Cardiac muscle cell (in vitro differentiated cells and primary cell): ENCODE measurements at regions not wholly inside any gene's neighbourhood (a gene's known extent, or its start where the extent isn't known, plus 50 kb on each side); places are given as distances from the start of the nearest gene placed in this dataset.

Experiments used
- DNase-seq, 2 donors: peaks; one replicate each; pipeline versions ENCODE4 v3.0.0 to v3.0.0-alpha.2; 2010 to 2017; ENCODE audit warnings: low read depth in 1 of 2, low spot score in 1 of 2
- H3K27ac ChIP-seq: fragments of 200-600 bp; sonication (generic); 2 replicates; pipeline ENCODE4 v1.5.1; 2016
- H3K27me3 ChIP-seq: fragments of 200-600 bp; sonication (generic); 2 replicates; pipeline ENCODE4 v1.6.0; 2016; ENCODE audit warnings: control low read depth
- H3K36me3 ChIP-seq: fragments of 200-600 bp; sonication (generic); 2 replicates; pipeline ENCODE4 v1.5.1; 2016; ENCODE audit warnings: control low read depth
- H3K4me1 ChIP-seq: fragments of 200-600 bp; sonication (generic); 2 replicates; pipeline ENCODE4 v1.8.1; 2017; ENCODE audit warnings: low read depth, mild to moderate bottlenecking, mixed run types
- H3K4me3 ChIP-seq: fragments of 200-600 bp; sonication (generic); 2 replicates; pipeline ENCODE4 v1.5.1; 2016; ENCODE audit warnings: mild to moderate bottlenecking
- H3K9me3 ChIP-seq: fragments of 200-600 bp; sonication (generic); 2 replicates; pipeline ENCODE4 v1.5.1; 2017; ENCODE audit warnings: low read depth, mild to moderate bottlenecking, control low read depth
- TF ChIP-seq, protein P1 (sequence below): IDR thresholded peaks from 2 replicates; pipeline ENCODE4 v1.5.1; 2012; ENCODE audit warnings: low read depth, mild to moderate bottlenecking, low read length

GRCh38 chr3:159219231-159219630 lies 417.4 kb downstream of the MFSD1 start:
- DNase-seq: no peak
- H3K27ac ChIP-seq: no peak overlapping the region
- no peaks in the 10 kb centered on the region for H3K4me1 ChIP-seq
- H3K4me3 ChIP-seq: no peak overlapping the region
- TF ChIP-seq, protein P1, sequence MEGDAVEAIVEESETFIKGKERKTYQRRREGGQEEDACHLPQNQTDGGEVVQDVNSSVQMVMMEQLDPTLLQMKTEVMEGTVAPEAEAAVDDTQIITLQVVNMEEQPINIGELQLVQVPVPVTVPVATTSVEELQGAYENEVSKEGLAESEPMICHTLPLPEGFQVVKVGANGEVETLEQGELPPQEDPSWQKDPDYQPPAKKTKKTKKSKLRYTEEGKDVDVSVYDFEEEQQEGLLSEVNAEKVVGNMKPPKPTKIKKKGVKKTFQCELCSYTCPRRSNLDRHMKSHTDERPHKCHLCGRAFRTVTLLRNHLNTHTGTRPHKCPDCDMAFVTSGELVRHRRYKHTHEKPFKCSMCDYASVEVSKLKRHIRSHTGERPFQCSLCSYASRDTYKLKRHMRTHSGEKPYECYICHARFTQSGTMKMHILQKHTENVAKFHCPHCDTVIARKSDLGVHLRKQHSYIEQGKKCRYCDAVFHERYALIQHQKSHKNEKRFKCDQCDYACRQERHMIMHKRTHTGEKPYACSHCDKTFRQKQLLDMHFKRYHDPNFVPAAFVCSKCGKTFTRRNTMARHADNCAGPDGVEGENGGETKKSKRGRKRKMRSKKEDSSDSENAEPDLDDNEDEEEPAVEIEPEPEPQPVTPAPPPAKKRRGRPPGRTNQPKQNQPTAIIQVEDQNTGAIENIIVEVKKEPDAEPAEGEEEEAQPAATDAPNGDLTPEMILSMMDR: no peak
- H3K9me3 ChIP-seq: no peaks in the 10 kb centered on the region
- H3K27me3 ChIP-seq: no peaks in the 10 kb centered on the region
- H3K36me3 ChIP-seq: no peaks in the 10 kb centered on the region

GRCh38 chr3:159221335-159221734 lies 419.5 kb downstream of the MFSD1 start:
- Histone ChIP-seq H3K27ac (no peak overlapping the region), H3K9me3 (no peaks in the 10 kb centered on the region), H3K27me3 (no peaks in the 10 kb centered on the region), H3K4me1 (no peaks in the 10 kb centered on the region), H3K4me3 (no peak overlapping the region), H3K36me3 (no peaks in the 10 kb centered on the region)
- no peak for DNase-seq
- TF ChIP-seq, protein P1: no peak

GRCh38 chr3:159229116-159229680 lies 427.3 kb downstream of the MFSD1 start:
- H3K27me3 ChIP-seq: no peaks in the 10 kb centered on the region
- DNase-seq: no peak
- H3K27ac ChIP-seq: no peak overlapping the region
- H3K4me3 ChIP-seq: no peak overlapping the region
- TF ChIP-seq, protein P1: no peak
- H3K9me3 ChIP-seq: no peaks in the 10 kb centered on the region
- no peaks in the 10 kb centered on the region for H3K36me3 ChIP-seq
- no peaks in the 10 kb centered on the region for H3K4me1 ChIP-seq

DNA sequence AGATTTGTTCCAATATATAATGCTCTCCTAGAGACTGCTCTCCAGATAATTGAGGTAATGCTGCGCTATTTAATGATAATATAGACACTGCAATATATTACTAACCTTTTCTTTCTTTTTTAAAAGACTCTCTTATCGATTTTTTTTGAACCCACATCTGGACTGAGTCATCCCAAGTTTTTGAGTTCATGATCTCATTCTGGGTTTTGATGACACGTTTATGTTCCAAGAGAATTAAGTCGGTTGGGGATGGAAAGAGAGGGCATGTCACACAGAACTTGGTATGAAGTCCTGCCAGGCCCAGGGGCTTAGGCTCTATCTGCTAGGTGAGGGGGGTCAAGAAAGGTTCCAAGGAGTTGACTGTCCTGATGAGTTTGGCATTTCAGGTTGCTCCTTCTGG lies 431.1 kb downstream of the MFSD1 start:
- no peak overlapping the region for H3K27ac ChIP-seq
- no peak overlapping the region for H3K4me3 ChIP-seq
- H3K4me1 ChIP-seq: no peaks in the 10 kb centered on the region
- H3K9me3 ChIP-seq: no peaks in the 10 kb centered on the region
- no peaks in the 10 kb centered on the region for H3K36me3 ChIP-seq
- no peaks in the 10 kb centered on the region for H3K27me3 ChIP-seq
- no peak for DNase-seq
- TF ChIP-seq, protein P1: no peak

- H3K27ac ChIP-seq: no peak overlapping the region
- no peaks in the 10 kb centered on the region for H3K27me3 ChIP-seq
- no peaks in the 10 kb centered on the region for H3K9me3 ChIP-seq
- H3K4me1 ChIP-seq: no peaks in the 10 kb centered on the region
- TF ChIP-seq, protein P1: no peak
- H3K4me3 ChIP-seq: no peak overlapping the region
- no peaks in the 10 kb centered on the region for H3K36me3 ChIP-seq
- DNase-seq: no peak
Measured at GRCh38 chr3:159233734-159234133, 431.9 kb downstream of the MFSD1 start.

DNA sequence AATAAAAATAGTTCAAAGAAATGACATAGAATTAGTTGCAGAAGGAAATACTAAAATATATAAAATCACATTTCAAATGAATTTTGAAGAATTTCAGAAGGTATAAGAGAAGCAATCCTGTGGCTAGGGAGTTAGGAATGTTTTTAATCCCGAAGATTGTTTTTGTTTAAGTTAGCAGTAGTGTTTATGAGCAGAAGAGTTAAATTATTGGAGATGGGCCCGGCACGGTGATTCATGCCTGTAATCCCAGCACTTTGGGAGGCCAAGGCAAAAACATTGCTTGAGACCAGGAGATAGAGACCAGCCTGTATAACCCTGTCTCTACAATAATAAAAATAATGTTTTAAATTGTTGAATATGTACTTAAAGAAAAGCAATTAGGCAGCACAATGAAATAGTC lies 432.5 kb downstream of the MFSD1 start:
- TF ChIP-seq, protein P1: no peak
- peak in 1 of 2 donors; percentile 10 for DNase-seq
- H3K36me3 ChIP-seq: no peaks in the 10 kb centered on the region
- H3K27me3 ChIP-seq: no peaks in the 10 kb centered on the region
- no peaks in the 10 kb centered on the region for H3K9me3 ChIP-seq
- H3K27ac ChIP-seq: no peak overlapping the region
- no peaks in the 10 kb centered on the region for H3K4me1 ChIP-seq
- no peak overlapping the region for H3K4me3 ChIP-seq
